GM12891 (cell line): ENCODE measurements at regions not wholly inside any gene's neighbourhood (a gene's known extent, or its start where the extent isn't known, plus 50 kb on each side); places are given as distances from the start of the nearest gene placed in this dataset.

ENCODE experiments used
- PAX5 ChIP-seq: IDR thresholded peaks from 2 replicates; pipeline ENCODE4 v1.6.1; 2011; ENCODE audit warnings: low read length, moderate library complexity, mild to moderate bottlenecking; ENCODE audit not compliant: insufficient read depth, severe bottlenecking
- POLR2A ChIP-seq: IDR thresholded peaks from 2 replicates; pipeline ENCODE4 v1.6.1; 2011; ENCODE audit warnings: low read depth, low read length, control low read depth
- POLR2AphosphoS5 ChIP-seq: IDR thresholded peaks from 2 replicates; pipeline ENCODE4 v1.6.1; 2011; ENCODE audit warnings: low read depth, low read length, control low read depth

- TF ChIP-seq POLR2A (no peak), POLR2AphosphoS5 (no peak), PAX5 (no peak)
Measured at GRCh38 chr11:70490723-70491558, 92.6 kb downstream of the CTTN start.
